Lower leg skin (tissue), 3 donors: ENCODE measurements at regions not wholly inside any gene's neighbourhood (a gene's known extent, or its start where the extent isn't known, plus 50 kb on each side); places are given as distances from the start of the nearest gene placed in this dataset.
A peak's percentile ranks its signal among the peaks of the same experiment; 100 is the strongest.
"Not testable (repeated sequence)": the region's sequence is repeated elsewhere in the genome, so short reads cannot be mapped to it uniquely, and the experiment has no call there.

Source experiments
- DNase-seq, 2 donors: peaks; one replicate each; pipeline ENCODE4 v3.0.0-alpha.2; 2019; ENCODE audit warnings: low spot score in 2 of 2
- H3K4me3 ChIP-seq: fragments of 200-600 bp; sonication (generic); 2 replicates; pipeline ENCODE4 v1.5.1; 2017; ENCODE audit warnings: mild to moderate bottlenecking, low read depth; ENCODE audit not compliant: poor library complexity, severe bottlenecking
- WGBS, 2 donors: methylation state at CpG; one replicate each; pipeline ENCODE4 v1.1.5; 2018; 5-methylcytosine and 5-hydroxymethylcytosine counted together
- intact Hi-C: fragments of 100-400 bp; cut with DNase I; formaldehyde crosslinking; loops from one replicate; pipeline ENCODE4 v1.15.0; 2023; ENCODE audit warnings: low total_unique reads

- DNase-seq, intact Hi-C loops, H3K4me3 ChIP-seq: not testable (repeated sequence)
- WGBS, 2 donors = 100% methylated on average over 5 of the region's 14 CpGs; no CpG with 5 or more reads in 1 of the 2 donors
Measured at GRCh38 chr2:89537862-89538261, 846.4 kb downstream of the RPIA start.

DNA sequence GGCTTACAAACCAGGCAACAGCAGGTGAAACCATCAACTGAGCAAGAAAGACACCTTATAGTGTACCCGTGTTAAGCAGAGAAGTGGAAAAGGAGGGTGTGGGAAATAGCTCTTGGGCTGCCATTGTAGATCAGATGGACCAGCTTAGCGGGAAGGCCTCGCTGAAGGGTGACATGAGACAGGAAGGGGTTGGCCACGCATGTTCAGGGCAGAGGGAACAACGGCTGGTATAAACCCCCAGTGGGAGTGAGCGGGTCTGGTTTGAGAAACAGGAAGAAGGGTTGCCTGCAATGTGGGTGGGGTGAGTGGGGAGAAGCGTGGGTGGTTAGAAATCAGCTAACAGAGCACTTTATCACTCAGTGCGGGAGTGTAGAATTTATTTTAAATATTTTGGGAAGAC is 852.6 kb downstream of the RPIA start:
- intact Hi-C loops, H3K4me3 ChIP-seq, DNase-seq: not testable (repeated sequence)
- 78% methylated on average over 5 of the region's 8 CpGs; no CpG with 5 or more reads in 1 of the 2 donors for WGBS, 2 donors

- no CpG with 5 or more reads among the region's 8 CpGs for whole genome bisulfite sequencing, 2 donors
- DNase-seq = peak in 1 of 2 donors; percentile 76
- intact Hi-C loops, H3K4me3 ChIP-seq: not testable (repeated sequence)
Measured at GRCh38 chr2:89579154-89579553, 887.7 kb downstream of the RPIA start.

DNA sequence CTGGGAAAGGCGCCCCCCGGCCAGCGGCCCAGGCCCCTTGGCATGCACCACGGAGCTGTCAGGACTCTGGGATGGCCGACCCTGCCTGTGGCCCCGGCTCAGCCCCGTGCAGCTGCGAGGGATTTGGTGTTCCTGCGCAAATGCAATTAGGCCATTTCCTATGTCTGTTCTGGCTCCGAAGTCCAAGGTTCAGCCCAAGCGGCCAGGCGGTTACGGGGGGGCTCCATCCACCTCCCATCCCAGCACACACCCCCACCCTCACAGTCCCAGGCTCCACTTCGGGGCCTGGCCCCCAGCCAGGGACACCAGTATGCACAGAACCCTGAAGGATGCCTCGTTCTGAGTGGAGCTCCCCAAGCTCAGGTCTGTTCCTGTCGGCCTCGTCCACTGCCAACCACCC is 891.3 kb downstream of the RPIA start:
- H3K4me3 ChIP-seq, DNase-seq, intact Hi-C loops: not testable (repeated sequence)
- WGBS, 2 donors = no CpG with 5 or more reads among the region's 17 CpGs

DNA sequence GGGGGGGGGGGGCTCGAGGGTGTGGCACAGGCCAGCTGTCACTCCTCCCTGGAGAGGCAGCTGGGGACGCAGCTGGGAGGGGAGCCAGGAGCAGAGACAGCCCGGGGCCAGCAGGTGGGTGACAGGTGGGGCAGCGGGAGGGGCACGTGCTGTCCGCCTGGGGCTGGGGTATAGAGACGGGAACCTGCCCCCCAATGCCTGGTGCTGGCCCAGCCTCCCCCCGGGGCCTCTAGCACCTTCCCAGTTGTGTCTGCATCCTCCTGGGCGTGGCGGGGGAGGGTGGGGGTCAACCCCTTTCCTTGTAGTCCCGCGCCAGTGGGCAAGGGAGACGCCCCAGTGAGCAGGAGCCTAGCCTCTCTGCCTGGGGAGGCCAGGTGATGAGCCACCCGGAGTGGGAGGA is 892.6 kb downstream of the RPIA start:
- intact Hi-C loops, DNase-seq, H3K4me3 ChIP-seq: not testable (repeated sequence)
- 45% methylated on average over 5 of the region's 14 CpGs; no CpG with 5 or more reads in 1 of the 2 donors for WGBS, 2 donors

DNA sequence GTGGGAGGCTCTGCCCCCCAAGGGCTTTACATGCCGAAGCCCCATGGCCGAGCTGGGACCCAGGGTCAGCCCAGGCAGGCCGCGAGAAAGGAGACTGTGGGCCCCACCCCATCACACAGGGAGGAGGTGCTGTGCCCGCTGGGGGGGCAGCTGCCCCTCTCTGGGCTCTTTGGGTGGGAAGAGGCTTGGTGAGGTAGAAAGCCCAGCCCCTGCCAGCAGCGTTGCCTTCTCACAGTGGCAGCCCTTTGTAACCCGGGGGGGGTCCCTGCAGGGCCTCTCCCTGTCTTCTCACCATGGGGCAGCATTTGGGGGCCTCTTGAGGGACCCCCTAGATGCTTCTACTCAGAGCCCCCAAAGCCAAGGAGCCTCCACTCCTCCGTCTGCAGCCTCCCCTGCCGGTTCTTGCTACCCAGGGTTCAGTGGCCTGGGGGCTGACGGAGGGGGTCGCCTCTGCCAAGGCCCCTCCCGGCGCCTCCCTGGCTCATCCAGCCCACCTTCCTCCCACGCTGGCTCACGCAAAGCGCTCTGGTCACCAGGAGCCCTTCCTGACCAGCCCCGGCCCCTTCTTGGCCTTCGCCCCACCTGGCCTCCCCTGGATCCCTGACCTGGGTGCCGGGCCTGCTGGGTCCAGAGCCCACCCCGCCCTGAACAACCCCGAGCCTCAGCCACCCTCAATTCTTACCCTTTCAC is 893.5 kb downstream of the RPIA start:
- H3K4me3 ChIP-seq = peak overlapping the region; percentile 36
- WGBS, 2 donors = 40 to 42% methylated on average over 1 to 2 of the region's 21 CpGs
- peak in 1 of 2 donors; percentile 57 for DNase-seq
- intact Hi-C loops = not testable (repeated sequence)

GRCh38 chr2:89585558-89585920 is 894.1 kb downstream of the RPIA start:
- intact Hi-C loops = not testable (repeated sequence)
- peak in 1 of 2 donors; percentile 48 for DNase-seq
- 4 to 16% methylated on average over 17 to 23 of the region's 34 CpGs for WGBS, 2 donors
- peak overlapping the region; percentile 20 for H3K4me3 ChIP-seq

DNA sequence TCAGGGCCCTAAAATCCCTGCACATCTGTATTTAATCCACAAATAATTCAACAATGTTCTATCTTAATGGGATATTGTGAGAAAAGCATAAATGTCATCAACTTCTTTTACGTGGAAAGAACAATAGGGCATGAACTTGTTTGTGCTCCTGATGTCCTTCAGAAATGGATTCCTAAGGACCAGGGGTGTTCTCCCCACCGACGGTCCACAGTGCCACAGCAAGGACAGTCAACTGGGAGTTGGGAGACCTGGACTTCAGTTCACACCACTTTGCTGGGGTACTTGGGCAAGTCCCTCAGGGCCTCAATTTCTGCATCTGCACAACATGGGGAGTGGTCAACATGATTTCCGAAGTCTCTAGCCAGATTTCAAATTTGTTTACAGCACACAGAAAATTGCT is 908.4 kb downstream of the RPIA start:
- DNase-seq, intact Hi-C loops, H3K4me3 ChIP-seq: not testable (repeated sequence)
- WGBS, 2 donors = 51 to 56% methylated on average over 3 of the region's 4 CpGs

DNA sequence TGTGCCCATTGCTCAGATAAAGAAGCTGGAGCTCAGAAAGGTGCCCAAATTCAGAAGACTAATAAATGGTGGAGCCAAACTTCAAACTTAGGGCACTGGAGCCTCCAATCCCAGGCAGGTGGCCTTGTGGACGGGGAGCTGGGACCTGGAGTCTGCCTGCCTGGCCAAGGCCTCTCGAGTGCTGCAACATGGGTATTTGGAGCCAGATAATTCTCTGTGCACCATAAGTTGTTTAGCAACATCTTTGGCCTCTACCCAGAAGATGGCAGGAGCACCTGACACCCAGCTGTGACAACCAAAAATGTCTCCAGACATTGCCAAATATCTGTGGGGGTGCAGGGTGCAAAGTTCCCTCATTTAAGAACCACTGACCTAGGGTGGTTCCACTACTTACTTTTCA is 915.0 kb downstream of the RPIA start:
- 68% methylated on average over 2 of the region's 2 CpGs for WGBS, 2 donors

GRCh38 chr2:89610207-89610926 is 918.9 kb downstream of the RPIA start:
- intact Hi-C loops = not testable (repeated sequence)
- WGBS, 2 donors = 92 to 93% methylated on average over 33 of the region's 33 CpGs
- DNase-seq = peak in 1 of 2 donors; percentile 81

More for the DNA sequence above, 915.0 kb downstream of the RPIA start:
- intact Hi-C loops, DNase-seq, H3K4me3 ChIP-seq: not testable (repeated sequence)

DNA sequence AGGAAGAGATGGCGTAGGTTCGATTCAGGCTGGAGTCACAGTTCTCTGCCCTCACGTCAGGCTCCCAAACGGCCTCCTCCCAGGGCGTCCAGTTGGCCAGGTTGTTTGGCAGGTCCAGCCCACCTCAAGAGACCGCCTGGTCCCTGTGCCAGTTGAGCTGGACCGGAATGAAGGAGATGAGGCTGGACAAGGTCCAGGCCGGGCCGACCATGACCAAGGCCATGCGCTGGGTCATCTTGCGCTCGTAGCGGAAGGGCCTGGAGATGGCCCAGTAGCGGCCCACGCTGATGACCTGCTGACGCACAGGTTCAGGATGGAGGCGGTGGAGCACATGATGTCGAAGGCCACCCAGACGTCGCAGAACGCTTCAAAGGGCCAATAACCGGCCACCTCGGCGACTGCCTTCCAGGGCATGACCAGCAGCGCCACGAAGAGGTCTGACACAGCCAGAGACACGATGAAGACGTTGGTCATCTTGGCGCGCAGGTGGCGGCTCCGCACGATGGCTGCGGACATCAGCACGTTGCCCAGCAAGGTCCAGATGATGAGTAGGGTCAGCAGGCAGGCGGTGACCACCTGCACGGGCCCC is 919.5 kb downstream of the RPIA start:
- not testable (repeated sequence) for H3K4me3 ChIP-seq, DNase-seq

More at GRCh38 chr2:89610207-89610926, 918.9 kb downstream of the RPIA start:
- not testable (repeated sequence) for H3K4me3 ChIP-seq

DNA sequence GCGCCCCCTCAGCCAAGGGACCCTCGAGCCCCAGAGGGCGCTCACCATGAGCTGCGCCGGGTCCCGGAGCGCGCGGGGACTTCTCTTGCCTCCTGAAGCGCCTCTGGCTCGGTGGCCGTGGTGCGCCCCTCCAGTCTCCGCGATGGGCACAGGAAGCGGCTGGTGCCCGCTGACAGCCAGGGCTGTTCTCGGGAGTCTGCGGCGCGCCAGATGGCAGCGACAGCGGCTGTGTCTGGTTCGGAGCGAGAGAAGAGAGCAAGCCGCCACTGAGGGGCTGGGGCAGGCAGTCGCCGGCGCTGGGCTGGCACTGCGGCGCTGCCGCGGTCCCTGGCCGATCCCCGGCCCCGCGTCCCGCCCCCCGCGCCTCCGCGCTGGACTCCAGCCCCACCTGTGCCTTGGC is 920.2 kb downstream of the RPIA start:
- WGBS, 2 donors = 6% methylated on average over 24 of the region's 42 CpGs; no CpG with 5 or more reads in 1 of the 2 donors
- H3K4me3 ChIP-seq, DNase-seq, intact Hi-C loops: not testable (repeated sequence)

More for the DNA sequence above, 919.5 kb downstream of the RPIA start:
- 76 to 79% methylated on average over 35 to 37 of the region's 37 CpGs for WGBS, 2 donors
- intact Hi-C loops = not testable (repeated sequence)

GRCh38 chr2:89649268-89649667 is 957.8 kb downstream of the RPIA start:
- WGBS, 2 donors = 48 to 84% methylated on average over 3 to 4 of the region's 20 CpGs
- DNase-seq, intact Hi-C loops, H3K4me3 ChIP-seq: not testable (repeated sequence)

- H3K4me3 ChIP-seq, intact Hi-C loops, DNase-seq: not testable (repeated sequence)
- WGBS, 2 donors = 90 to 91% methylated on average over 4 of the region's 4 CpGs
Measured at GRCh38 chr2:89679254-89679653, 987.8 kb downstream of the RPIA start.
